ENCODE measurements at regions not wholly inside any gene's neighbourhood (a gene's known extent, or its start where the extent isn't known, plus 50 kb on each side); places are given as distances from the start of the nearest gene placed in this dataset.

- TF ChIP-seq EZH2 (IDR thresholded peaks at IDR 0.05; ENCODE audit: insufficient read depth, poor library complexity, severe bottlenecking) (no peak), EZH2phosphoT487 (IDR thresholded peaks at IDR 0.05; ENCODE audit: insufficient read depth, low read depth) (no peak)
Observed at GRCh38 chr16:61165797-61166196, 870.4 kb downstream of the CDH8 start.
